ENCODE measurements at regions not wholly inside any gene's neighbourhood (a gene's known extent, or its start where the extent isn't known, plus 50 kb on each side); places are given as distances from the start of the nearest gene placed in this dataset.

DNA sequence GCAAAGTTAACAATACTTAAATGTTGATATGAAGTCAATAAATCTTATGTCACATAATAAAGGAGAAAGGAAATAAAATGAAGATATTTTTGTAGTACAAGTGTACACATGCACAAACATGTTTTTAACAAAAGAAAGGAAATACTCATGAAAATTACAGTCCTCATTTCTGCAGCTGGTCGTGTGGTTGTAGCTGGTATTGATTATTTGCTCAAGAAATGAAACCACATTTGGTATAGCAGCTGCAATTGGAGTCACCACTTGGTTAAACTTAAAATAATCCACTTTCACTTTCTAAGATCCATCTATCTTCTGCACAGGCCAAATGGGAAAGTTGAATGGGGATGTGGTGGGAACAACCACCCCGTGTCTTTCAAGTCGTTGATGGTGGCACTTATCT lies 580.5 kb upstream of the NRXN1 start:
- Histone ChIP-seq H3K9me1 (ENCODE audit: control insufficient read depth, extremely low read depth, insufficient read depth, low read length) (no peaks in the 10 kb centered on the region), H3K4me3 (ENCODE audit: control insufficient read depth in 2 of 3, extremely low read depth in 1 of 3, insufficient read depth in 2 of 3, low read depth in 1 of 3, low read length in 3 of 3) (no peak overlapping the region), H3K9me3 (ENCODE audit: control insufficient read depth, low read depth, low read length) (no peaks in the 10 kb centered on the region), H3K79me2 (ENCODE audit: control insufficient read depth, insufficient read depth, low read length) (no peaks in the 10 kb centered on the region), H2AFZ (ENCODE audit: control insufficient read depth, low read length) (no peak overlapping the region), H3K4me1 (ENCODE audit: control insufficient read depth, extremely low read depth, insufficient read depth, low read length) (no peaks in the 10 kb centered on the region), H3K36me3 (ENCODE audit: control insufficient read depth in 2 of 2, extremely low read depth in 1 of 2, insufficient read depth in 2 of 2, low read length in 2 of 2) (no peaks in the 10 kb centered on the region), H3K9ac (ENCODE audit: control insufficient read depth, extremely low read depth, insufficient read depth, low read length) (no peak overlapping the region), H3K27ac (ENCODE audit: control insufficient read depth, insufficient read depth, low read length) (no peak overlapping the region), H3K27me3 (ENCODE audit: control insufficient read depth, extremely low read depth, insufficient read depth, low read length) (no peaks in the 10 kb centered on the region), H4K20me1 (ENCODE audit: control insufficient read depth, extremely low read depth, insufficient read depth, low read length) (no peaks in the 10 kb centered on the region), H3K4me2 (ENCODE audit: control insufficient read depth, extremely low read depth, insufficient read depth, low read depth, low read length) (no peak overlapping the region)
- dilution Hi-C loops (cut with MboI; ENCODE audit: extremely low pct_ligation_motif_present, low sequenced_read_pairs) = no loop called here
- no peak for DNase-seq (ENCODE audit: low read depth, low spot score)
- FAIRE-seq = no peak
- TF ChIP-seq CTCF (optimal IDR thresholded peaks at IDR 0.05 in 1 of 3, IDR thresholded peaks at IDR 0.05 in 1 of 3, conservative IDR thresholded peaks at IDR 0.05 in 1 of 3; ENCODE audit: extremely low read depth in 1 of 3, insufficient read depth in 2 of 3, low read length in 3 of 3) (no peak), EZH2 (IDR thresholded peaks at IDR 0.05; ENCODE audit: low read length) (no peak)

- H3K9me1 ChIP-seq (ENCODE audit: control insufficient read depth, extremely low read depth, insufficient read depth, low read length) = no peaks in the 10 kb centered on the region
- no peaks in the 10 kb centered on the region for H3K4me1 ChIP-seq (ENCODE audit: control insufficient read depth, extremely low read depth, insufficient read depth, low read length)
- peaks cover 4% of the 10 kb centered on the region for H3K9me3 ChIP-seq (ENCODE audit: control insufficient read depth, low read depth, low read length)
- H3K79me2 ChIP-seq (ENCODE audit: control insufficient read depth, insufficient read depth, low read length) = no peaks in the 10 kb centered on the region
- no peak overlapping the region for H3K27ac ChIP-seq (ENCODE audit: control insufficient read depth, insufficient read depth, low read length)
- H3K27me3 ChIP-seq (ENCODE audit: control insufficient read depth, extremely low read depth, insufficient read depth, low read length) = no peaks in the 10 kb centered on the region
- H3K9ac ChIP-seq (ENCODE audit: control insufficient read depth, extremely low read depth, insufficient read depth, low read length) = no peak overlapping the region
- dilution Hi-C loops (cut with MboI; ENCODE audit: extremely low pct_ligation_motif_present, low sequenced_read_pairs) = no loop called here
- TF ChIP-seq EZH2 (IDR thresholded peaks at IDR 0.05; ENCODE audit: low read length) (no peak), CTCF (optimal IDR thresholded peaks at IDR 0.05 in 1 of 3, IDR thresholded peaks at IDR 0.05 in 1 of 3, conservative IDR thresholded peaks at IDR 0.05 in 1 of 3; ENCODE audit: extremely low read depth in 1 of 3, insufficient read depth in 2 of 3, low read length in 3 of 3) (no peak)
- DNase-seq (ENCODE audit: low read depth, low spot score) (no peak), FAIRE-seq (no peak)
- H3K4me2 ChIP-seq (ENCODE audit: control insufficient read depth, extremely low read depth, insufficient read depth, low read depth, low read length) = no peak overlapping the region
- no peaks in the 10 kb centered on the region for H4K20me1 ChIP-seq (ENCODE audit: control insufficient read depth, extremely low read depth, insufficient read depth, low read length)
- no peak overlapping the region for H3K4me3 ChIP-seq (ENCODE audit: control insufficient read depth in 2 of 3, extremely low read depth in 1 of 3, insufficient read depth in 2 of 3, low read depth in 1 of 3, low read length in 3 of 3)
- no peak overlapping the region for H2AFZ ChIP-seq (ENCODE audit: control insufficient read depth, low read length)
- H3K36me3 ChIP-seq (ENCODE audit: control insufficient read depth in 2 of 2, extremely low read depth in 1 of 2, insufficient read depth in 2 of 2, low read length in 2 of 2) = no peaks in the 10 kb centered on the region
These were observed 569.8 kb upstream of the NRXN1 start for GRCh38 chr2:51601706-51602105.
